GM12878 (cell line): ENCODE measurements at regions not wholly inside any gene's neighbourhood (a gene's known extent, or its start where the extent isn't known, plus 50 kb on each side); places are given as distances from the start of the nearest gene placed in this dataset.

Source experiments
- ATAC-seq: fragments of 200-7000 bp; cut with Tn5 transposase; 3 replicates; pipeline ENCODE4 v1.9.1; 2020; ENCODE audit warnings: mild to moderate bottlenecking, moderate library complexity
- BruUV-seq: library from RNA; stranded (reverse); fragments of 400-500 nt; replicated peaks from 2 replicates; lab custom pipeline; 2021; lab: Mats Ljungman, UMichigan
- CTCF ChIA-PET: fragments of 300-600 bp; sonication (Branson Sonifier 250); formaldehyde crosslinking; extraction: SDS; loops from one replicate; lab custom pipeline; 2021; ENCODE audit warnings: inconsistent platforms; lab: Yijun Ruan, JAX
- POLR2A ChIA-PET: fragments of 350-600 bp; formaldehyde crosslinking; extraction: SDS; loops from one replicate; lab custom pipeline; 2021; ENCODE audit warnings: inconsistent platforms; lab: Charles Lee
- RAD21 ChIA-PET: fragments of 300-600 bp; sonication (Branson Sonifier 250); formaldehyde crosslinking; loops from one replicate; lab custom pipeline; 2023; ENCODE audit warnings: antibody characterized with exemption; ENCODE audit not compliant: unreplicated experiment; lab: Charles Lee
- SMC1A ChIA-PET: fragments of 300-600 bp; sonication (Branson Sonifier 250); formaldehyde crosslinking; loops from one replicate; lab custom pipeline; 2023; ENCODE audit not compliant: unreplicated experiment, uncharacterized antibody; lab: Charles Lee
- DNase-seq: peaks from one replicate; pipeline ENCODE4 v3.0.0-alpha.2; 2011; ENCODE audit warnings: low read depth, low spot score
- FAIRE-seq: peaks from 3 replicates; lab custom pipeline; 2011; peaks lifted over from hg19 to GRCh38; lab: Jason Lieb, UNC
- H2AFZ ChIP-seq: 2 replicates; pipeline ENCODE4 v1.6.0; 2011; ENCODE audit warnings: low read depth, low read length, control low read depth; ENCODE audit not compliant: control insufficient read depth
- H3K27ac ChIP-seq: 2 replicates; pipeline ENCODE4 v1.5.1; 2011; ENCODE audit warnings: control low read depth; ENCODE audit not compliant: control insufficient read depth, insufficient read depth
- H3K27me3 ChIP-seq, 2 experiments: replicated peaks in 1 of 2; 2 replicates each; pipeline versions ENCODE4 v1.6.0 to v1.6.1; 2011; ENCODE audit warnings: low read length in 1 of 2; ENCODE audit not compliant: control insufficient read depth in 2 of 2, insufficient read depth in 2 of 2
- H3K36me3 ChIP-seq, 2 experiments: 2 replicates each; pipeline ENCODE4 v1.5.1; 2011; ENCODE audit warnings: low read length in 1 of 2; ENCODE audit not compliant: control insufficient read depth in 2 of 2, insufficient read depth in 2 of 2
- H3K4me1 ChIP-seq: 2 replicates; pipeline ENCODE4 v1.6.1; 2011; ENCODE audit warnings: mild to moderate bottlenecking, low read length, moderate library complexity, mixed read lengths; ENCODE audit not compliant: control insufficient read depth, insufficient read depth
- H3K4me2 ChIP-seq: 2 replicates; pipeline ENCODE4 v1.6.0; 2011; ENCODE audit warnings: control low read depth; ENCODE audit not compliant: control insufficient read depth, insufficient read depth
- H3K4me3 ChIP-seq: fragments of 200-600 bp; sonication (generic); 2 replicates; pipeline ENCODE4 v1.5.1; 2016
- H3K79me2 ChIP-seq: 2 replicates; pipeline ENCODE4 v1.6.0; 2011; ENCODE audit warnings: low read length; ENCODE audit not compliant: control insufficient read depth, insufficient read depth
- H3K9ac ChIP-seq: 2 replicates; pipeline ENCODE4 v1.8.0; 2011; ENCODE audit warnings: low read length, control low read depth, mixed read lengths; ENCODE audit not compliant: control insufficient read depth, insufficient read depth
- H3K9me3 ChIP-seq: replicated peaks from 3 replicates; pipeline ENCODE4 v1.5.1; 2011; ENCODE audit warnings: mild to moderate bottlenecking, low read length; ENCODE audit not compliant: control insufficient read depth, insufficient read depth
- H4K20me1 ChIP-seq: 2 replicates; pipeline ENCODE4 v1.6.0; 2011; ENCODE audit not compliant: control insufficient read depth, insufficient read depth
- CBX5 ChIP-seq: sonication (generic); IDR thresholded peaks from 2 replicates; pipeline ENCODE4 v1.6.1; 2016; ENCODE audit warnings: low read depth, moderate library complexity, mild to moderate bottlenecking, inconsistent platforms
- CREM ChIP-seq: IDR thresholded peaks from 2 replicates; pipeline ENCODE4 v1.6.1; 2014; ENCODE audit warnings: antibody characterized with exemption, low read depth
- EZH2 ChIP-seq: IDR thresholded peaks from 2 replicates; pipeline ENCODE4 v1.6.1; 2012; ENCODE audit warnings: low read depth, mild to moderate bottlenecking, control low read depth, inconsistent platforms, low read length, borderline replicate concordance; ENCODE audit not compliant: control insufficient read depth
- IRF4 ChIP-seq: IDR thresholded peaks from 2 replicates; pipeline ENCODE4 v1.6.1; 2011; ENCODE audit warnings: low read depth, low read length
- NR2F1 ChIP-seq: fragments of 450-650 bp; conservative IDR thresholded peaks from 2 replicates; pipeline ENCODE4 v1.6.1; 2017; ENCODE audit warnings: mild to moderate bottlenecking
- PAX5 ChIP-seq: IDR thresholded peaks from 2 replicates; pipeline ENCODE4 v1.6.1; 2011; ENCODE audit warnings: low read depth, low read length, borderline replicate concordance
- RELA ChIP-seq: fragments of 450-650 bp; IDR thresholded peaks from 2 replicates; pipeline ENCODE4 v1.8.0; 2014; ENCODE audit warnings: borderline replicate concordance; ENCODE audit not compliant: partially characterized antibody
- SMARCA5 ChIP-seq: fragments of 450-650 bp; IDR thresholded peaks from 2 replicates; pipeline ENCODE4 v1.6.1; 2017; ENCODE audit warnings: mild to moderate bottlenecking
- SRF ChIP-seq, 2 experiments: IDR thresholded peaks; 2 replicates each; pipeline ENCODE4 v1.6.1; 2011; ENCODE audit warnings: low read depth in 2 of 2, low read length in 2 of 2, mild to moderate bottlenecking in 1 of 2, moderate library complexity in 1 of 2
- STAT3 ChIP-seq: IDR thresholded peaks from 2 replicates; pipeline ENCODE4 v1.6.1; 2011; ENCODE audit warnings: low read depth, low read length, improper control_type of control experiment
- SUPT20H ChIP-seq: IDR thresholded peaks from 2 replicates; pipeline ENCODE4 v1.6.1; 2011; ENCODE audit warnings: low read depth, mild to moderate bottlenecking, low read length, moderate library complexity, borderline replicate concordance; ENCODE audit not compliant: control insufficient read depth
- ZNF207 ChIP-seq: fragments of 450-650 bp; IDR thresholded peaks from 2 replicates; pipeline ENCODE4 v1.6.1; 2014; ENCODE audit warnings: antibody characterized with exemption, mild to moderate bottlenecking, borderline replicate concordance
- ZNF217 ChIP-seq: fragments of 450-650 bp; IDR thresholded peaks from 2 replicates; pipeline ENCODE4 v1.6.1; 2017; ENCODE audit warnings: antibody characterized with exemption, mild to moderate bottlenecking
- WGBS: methylation state at CpG from one replicate; pipeline ENCODE4 v1.1.6; 2016; ENCODE audit warnings: low lambda C conversion rate; ENCODE audit not compliant: insufficient replicate concordance, insufficient coverage; ENCODE audit errors: missing lambda C conversion rate; 5-methylcytosine and 5-hydroxymethylcytosine counted together
- in situ Hi-C: fragments of 300-500 bp; cut with MboI; formaldehyde crosslinking; loops from 9 replicates; pipeline ENCODE4 v1.14.3; 2018; ENCODE audit warnings: mixed read lengths
- intact Hi-C: fragments of 100-400 bp; cut with micrococcal nuclease; formaldehyde crosslinking; loops from one replicate; pipeline ENCODE4 v1.14.2; 2022; ENCODE audit not compliant: unreplicated experiment
- TF ChIP-seq, protein P1 (sequence below): fragments of 450-650 bp; IDR thresholded peaks from 2 replicates; pipeline ENCODE4 v1.6.1; 2017; ENCODE audit warnings: mild to moderate bottlenecking

DNA sequence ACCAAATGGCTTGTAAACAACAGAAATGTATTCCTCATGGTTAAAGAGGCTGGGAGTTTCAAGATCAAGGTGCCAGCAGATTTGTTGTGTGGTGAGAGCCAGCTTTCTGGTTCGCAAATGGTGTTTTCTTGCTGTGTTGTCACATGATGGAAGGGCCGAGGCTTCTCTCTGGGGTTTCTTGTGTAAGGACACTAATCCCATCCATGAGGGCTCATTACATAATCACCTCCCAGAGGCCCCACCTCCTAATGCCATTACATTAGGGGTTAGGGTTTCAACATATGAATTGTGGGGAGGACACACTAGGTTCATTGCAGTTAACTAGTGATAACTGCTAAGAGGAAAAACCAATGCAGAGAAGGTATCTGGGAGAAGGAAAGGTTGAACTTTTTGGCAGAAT lies 103.5 kb upstream of the ENPEP start:
- H3K36me3 ChIP-seq: no peaks in the 10 kb centered on the region
- in situ Hi-C loops: no loop called here
- H3K79me2 ChIP-seq: no peaks in the 10 kb centered on the region
- DNase-seq (no peak), FAIRE-seq (no peak)
- no peak overlapping the region for H3K27ac ChIP-seq
- 3% methylated on average over 2 of the region's 2 CpGs for WGBS
- ChIA-PET RAD21 (no interaction called here), POLR2A (interaction anchor here (0.6 kb wide), 1 partner anchor 57 kb away, joined by 3 read pairs; no protein-coding TSS in a partner anchor)
- no TSS peak for BruUV-seq
- no peaks in the 10 kb centered on the region for H3K27me3 ChIP-seq
- no peak for TF ChIP-seq ZNF217
- no peak for TF ChIP-seq IRF4
- TF ChIP-seq SMARCA5: no peak
- TF ChIP-seq, all 136 proteins: peak for 0
- intact Hi-C loops: no loop called here
- SMC1A ChIA-PET: no interaction called here
- CTCF ChIA-PET: no interaction called here
- Histone ChIP-seq H3K4me2 (no peak overlapping the region), H3K4me1 (no peaks in the 10 kb centered on the region), H3K9me3 (no peaks in the 10 kb centered on the region), H4K20me1 (no peaks in the 10 kb centered on the region), H3K9ac (no peak overlapping the region), H3K4me3 (no peak overlapping the region), H2AFZ (no peak overlapping the region)
- no peak for ATAC-seq

DNA sequence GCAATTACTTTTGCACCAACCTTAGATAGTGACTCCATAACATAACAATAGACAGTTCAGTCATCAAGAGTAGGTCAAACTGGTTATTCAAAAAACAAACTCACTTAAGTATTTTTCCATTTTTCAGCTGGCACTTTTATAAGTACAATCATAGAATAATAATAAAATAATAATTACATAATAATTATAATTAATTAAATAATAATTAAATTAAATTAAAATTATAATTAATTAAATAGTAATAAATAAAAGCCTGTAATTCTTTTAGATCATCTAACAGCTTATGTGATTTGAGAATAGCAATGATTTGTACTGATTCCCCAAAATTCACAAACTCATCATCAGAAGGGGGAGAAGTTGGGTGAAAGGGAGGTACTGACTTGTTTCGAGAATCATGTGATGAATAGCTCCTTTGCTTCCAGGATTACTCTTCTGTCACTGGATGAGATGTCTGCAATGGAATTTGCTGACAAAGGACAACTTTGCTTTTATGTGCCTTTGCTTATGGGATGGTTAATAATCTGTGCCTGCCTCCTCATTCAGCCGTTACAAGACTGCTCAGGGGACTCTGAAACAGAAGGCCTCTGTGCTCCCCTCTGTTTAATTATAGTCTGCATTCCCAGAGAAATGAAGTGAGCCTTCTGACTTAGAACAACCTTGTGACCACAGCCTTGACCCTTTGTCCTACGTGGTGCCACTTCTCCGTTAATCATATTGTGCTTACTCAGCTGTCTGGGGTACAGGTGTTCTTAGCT lies 104.8 kb upstream of the ENPEP start:
- WGBS: 26% methylated on average over 4 of the region's 4 CpGs
- Histone ChIP-seq H3K36me3 (no peaks in the 10 kb centered on the region), H3K4me2 (no peak overlapping the region), H3K9me3 (no peaks in the 10 kb centered on the region), H3K9ac (no peak overlapping the region), H3K27me3 (no peaks in the 10 kb centered on the region), H3K4me1 (no peaks in the 10 kb centered on the region), H2AFZ (no peak overlapping the region), H3K79me2 (no peaks in the 10 kb centered on the region), H3K4me3 (no peak overlapping the region), H4K20me1 (no peaks in the 10 kb centered on the region), H3K27ac (no peak overlapping the region)
- RAD21 ChIA-PET: no interaction called here
- POLR2A ChIA-PET: no interaction called here
- intact Hi-C loops: no loop called here
- no peak for FAIRE-seq
- TF ChIP-seq, protein P1, sequence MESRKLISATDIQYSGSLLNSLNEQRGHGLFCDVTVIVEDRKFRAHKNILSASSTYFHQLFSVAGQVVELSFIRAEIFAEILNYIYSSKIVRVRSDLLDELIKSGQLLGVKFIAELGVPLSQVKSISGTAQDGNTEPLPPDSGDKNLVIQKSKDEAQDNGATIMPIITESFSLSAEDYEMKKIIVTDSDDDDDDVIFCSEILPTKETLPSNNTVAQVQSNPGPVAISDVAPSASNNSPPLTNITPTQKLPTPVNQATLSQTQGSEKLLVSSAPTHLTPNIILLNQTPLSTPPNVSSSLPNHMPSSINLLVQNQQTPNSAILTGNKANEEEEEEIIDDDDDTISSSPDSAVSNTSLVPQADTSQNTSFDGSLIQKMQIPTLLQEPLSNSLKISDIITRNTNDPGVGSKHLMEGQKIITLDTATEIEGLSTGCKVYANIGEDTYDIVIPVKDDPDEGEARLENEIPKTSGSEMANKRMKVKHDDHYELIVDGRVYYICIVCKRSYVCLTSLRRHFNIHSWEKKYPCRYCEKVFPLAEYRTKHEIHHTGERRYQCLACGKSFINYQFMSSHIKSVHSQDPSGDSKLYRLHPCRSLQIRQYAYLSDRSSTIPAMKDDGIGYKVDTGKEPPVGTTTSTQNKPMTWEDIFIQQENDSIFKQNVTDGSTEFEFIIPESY: no peak
- no peak for TF ChIP-seq EZH2
- no peak for TF ChIP-seq NR2F1
- TF ChIP-seq SRF (IDR thresholded peaks at IDR 0.05; ENCODE audit: low read depth in 2 of 2, low read length in 2 of 2): no peak
- TF ChIP-seq SUPT20H: no peak
- no peak for TF ChIP-seq CBX5
- no peak for TF ChIP-seq PAX5
- TF ChIP-seq RELA: no peak
- TF ChIP-seq CREM: no peak
- no peak for TF ChIP-seq STAT3
- no peak for TF ChIP-seq ZNF207
- CTCF ChIA-PET: interaction anchor here (1.0 kb wide), 1 partner anchor 145 kb away, joined by 3 read pairs; no protein-coding TSS in a partner anchor
- ATAC-seq: no peak
- no TSS peak for BruUV-seq
- in situ Hi-C loops: no loop called here
- SMC1A ChIA-PET: no interaction called here
- DNase-seq: no peak
